ENCODE measurements at regions not wholly inside any gene's neighbourhood (a gene's known extent, or its start where the extent isn't known, plus 50 kb on each side); places are given as distances from the start of the nearest gene placed in this dataset.

- H3K9me3 ChIP-seq (replicated peaks; ENCODE audit: control insufficient read depth, insufficient read depth, low read length): no peaks in the 10 kb centered on the region; the same call in 2 of the 3 replicates
- no peak for FAIRE-seq
- intact Hi-C loops (cut with micrococcal nuclease; ENCODE audit: unreplicated experiment) (no loop called here), in situ Hi-C loops (cut with MboI) (no loop called here)
- ATAC-seq: no peak
- H3K4me3 ChIP-seq: no peak overlapping the region
- H3K9ac ChIP-seq (ENCODE audit: control insufficient read depth, insufficient read depth, low read length): no peak overlapping the region
- no TSS peak for BruUV-seq (replicated peaks)
- H3K36me3 ChIP-seq (ENCODE audit: control insufficient read depth in 2 of 2, insufficient read depth in 2 of 2, low read length in 1 of 2): no peaks in the 10 kb centered on the region
- H3K27me3 ChIP-seq (replicated peaks in 1 of 2; ENCODE audit: control insufficient read depth in 2 of 2, insufficient read depth in 2 of 2, low read length in 1 of 2): no peaks in the 10 kb centered on the region
- H3K4me1 ChIP-seq (ENCODE audit: control insufficient read depth, insufficient read depth, low read length): no peaks in the 10 kb centered on the region
- ChIA-PET RAD21 (ENCODE audit: unreplicated experiment) (no interaction called here), POLR2A (no interaction called here), CTCF (no interaction called here), SMC1A (ENCODE audit: uncharacterized antibody, unreplicated experiment) (no interaction called here)
- H3K27ac ChIP-seq (ENCODE audit: control insufficient read depth, insufficient read depth): no peak overlapping the region
- H3K4me2 ChIP-seq (ENCODE audit: control insufficient read depth, insufficient read depth): no peak overlapping the region
- H3K79me2 ChIP-seq (ENCODE audit: control insufficient read depth, insufficient read depth, low read length): no peaks in the 10 kb centered on the region
- no peaks in the 10 kb centered on the region for H4K20me1 ChIP-seq (ENCODE audit: control insufficient read depth, insufficient read depth)
- no peak overlapping the region for H2AFZ ChIP-seq (ENCODE audit: control insufficient read depth, low read depth, low read length)
- no peak for DNase-seq (ENCODE audit: low read depth, low spot score)
- WGBS (ENCODE audit: insufficient coverage, insufficient replicate concordance, low lambda C conversion rate, missing lambda C conversion rate): 9% methylated on average over 6 of the region's 6 CpGs
- TF ChIP-seq ZZZ3 (IDR thresholded peaks at IDR 0.05; ENCODE audit: control insufficient read depth, insufficient read length, low read depth): no peak
- TF ChIP-seq SUZ12 (IDR thresholded peaks at IDR 0.05; ENCODE audit: unreplicated experiment): no peak
- no peak for TF ChIP-seq BHLHE40 (IDR thresholded peaks at IDR 0.05; ENCODE audit: borderline replicate concordance in 1 of 2, low read depth in 2 of 2, low read length in 1 of 2)
- no peak for TF ChIP-seq MLLT1 (IDR thresholded peaks at IDR 0.05)
- TF ChIP-seq ATF2 (IDR thresholded peaks at IDR 0.05; ENCODE audit: low read length): no peak
- no peak for TF ChIP-seq RUNX3 (IDR thresholded peaks at IDR 0.05; ENCODE audit: low read length)
- no peak for TF ChIP-seq CEBPZ (IDR thresholded peaks at IDR 0.05; ENCODE audit: low read depth, low read length)
- TF ChIP-seq RELA (IDR thresholded peaks at IDR 0.05; ENCODE audit: borderline replicate concordance, partially characterized antibody): no peak
- no peak for TF ChIP-seq ZNF592 (IDR thresholded peaks at IDR 0.05)
- TF ChIP-seq ZNF687 (IDR thresholded peaks at IDR 0.05): no peak
These were observed 111.3 kb downstream of the TUBA3C start for GRCh38 chr13:19070398-19070735.

Data from GM12878 (cell line).